Jurkat, Clone E6-1 (cell line): ENCODE measurements at regions not wholly inside any gene's neighbourhood (a gene's known extent, or its start where the extent isn't known, plus 50 kb on each side); places are given as distances from the start of the nearest gene placed in this dataset.
A peak's percentile ranks its signal among the peaks of the same experiment; 100 is the strongest.

Source experiments
- DNase-seq: peaks from one replicate; pipeline ENCODE4 v3.0.0-alpha.2; 2011; ENCODE audit warnings: low read depth, low spot score
- H3K4me3 ChIP-seq: 2 replicates; pipeline ENCODE4 v1.5.1; 2011; ENCODE audit warnings: mild to moderate bottlenecking, low read length, control low read depth, moderate library complexity

- DNase-seq: no peak
- no peak overlapping the region for H3K4me3 ChIP-seq
Measured at GRCh38 chr20:59455402-59456341, 148.7 kb upstream of the PHACTR3 start.

- no peak for DNase-seq
- no peak overlapping the region for H3K4me3 ChIP-seq
Measured at GRCh38 chr20:59456342-59457279, 147.7 kb upstream of the PHACTR3 start.

DNA sequence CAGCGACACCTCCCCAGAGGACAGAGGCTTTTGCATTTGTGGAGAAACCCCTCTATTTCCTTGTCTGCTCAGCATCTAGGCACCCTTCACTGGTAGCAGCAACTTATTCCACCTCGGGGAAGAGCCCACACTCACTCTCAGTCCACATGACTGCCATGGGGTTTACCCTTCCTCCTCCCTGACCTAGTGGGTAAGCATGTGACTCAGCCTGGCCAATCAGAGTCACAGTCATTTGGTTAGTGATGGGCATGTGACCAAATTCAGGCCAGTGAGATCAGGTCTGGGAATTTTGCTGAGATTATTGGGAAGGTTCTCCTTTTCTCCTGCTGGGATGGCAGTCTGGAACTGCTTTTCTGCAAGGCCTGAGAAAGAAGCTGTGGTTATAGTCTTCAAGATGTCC, 145.7 kb upstream of the PHACTR3 start:
- DNase-seq: no peak
- H3K4me3 ChIP-seq: no peak overlapping the region

- DNase-seq: no peak
- no peak overlapping the region for H3K4me3 ChIP-seq
Measured at GRCh38 chr20:59459586-59459985, 144.8 kb upstream of the PHACTR3 start.

DNA sequence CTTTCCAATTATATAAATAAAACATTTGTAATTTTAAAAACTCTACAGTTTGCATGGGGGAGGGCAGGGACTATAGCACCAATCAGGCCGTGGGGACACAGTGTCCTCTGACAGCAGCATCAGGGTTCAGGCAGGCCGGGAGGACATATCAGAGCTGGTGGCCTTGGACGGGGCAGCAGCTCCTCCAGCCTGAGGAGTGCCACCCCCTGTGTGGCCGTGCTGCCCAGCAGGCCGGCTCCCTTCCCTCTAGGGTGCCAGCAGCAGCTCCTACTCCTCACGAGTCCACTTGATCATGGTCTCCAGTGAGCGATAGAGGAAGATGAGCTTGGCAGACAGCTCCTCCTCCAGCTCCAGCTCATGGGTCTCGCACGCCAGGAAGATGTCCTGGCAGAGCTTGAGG, 144.0 kb upstream of the PHACTR3 start:
- no peak for DNase-seq
- no peak overlapping the region for H3K4me3 ChIP-seq

DNA sequence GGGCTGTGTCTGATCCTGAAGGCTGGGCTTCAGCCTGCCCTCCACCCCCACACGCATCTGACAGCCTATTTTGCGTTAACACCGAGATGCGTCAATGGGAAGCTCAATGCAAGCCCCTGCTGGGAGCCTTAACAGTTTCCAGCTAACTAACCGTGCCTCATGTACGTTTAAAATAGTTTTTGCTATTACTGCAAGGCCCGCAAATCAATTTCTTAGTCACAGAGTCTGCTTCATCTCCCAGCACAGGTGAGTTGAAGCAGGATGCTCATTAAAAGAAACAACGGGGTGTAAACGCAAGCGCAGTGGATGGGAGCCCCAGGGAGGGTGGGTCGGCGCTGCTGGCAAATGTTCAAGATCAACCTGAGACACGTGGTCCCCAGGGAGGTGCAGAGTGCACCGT, 142.8 kb upstream of the PHACTR3 start:
- no peak overlapping the region for H3K4me3 ChIP-seq
- no peak for DNase-seq

DNA sequence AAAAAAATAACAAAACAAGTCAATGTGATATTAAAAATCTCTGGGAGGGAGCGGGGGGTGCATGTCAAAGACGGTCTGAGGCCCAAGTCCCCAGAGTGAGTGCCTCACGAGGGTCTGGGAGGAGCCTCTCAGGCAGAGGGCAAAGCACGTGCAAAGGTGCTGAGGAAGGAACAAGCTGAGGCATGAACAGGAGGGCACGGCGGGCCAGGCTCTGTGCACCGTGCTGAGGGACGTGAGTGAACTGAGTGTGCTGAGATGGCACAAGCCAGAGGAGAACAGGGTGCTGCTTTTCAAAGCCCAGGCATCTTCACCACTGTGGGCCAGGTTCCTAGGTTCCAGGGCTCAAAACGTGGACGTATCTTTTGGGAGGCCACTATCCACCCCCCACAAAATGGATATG, 142.1 kb upstream of the PHACTR3 start:
- no peak for DNase-seq

DNA sequence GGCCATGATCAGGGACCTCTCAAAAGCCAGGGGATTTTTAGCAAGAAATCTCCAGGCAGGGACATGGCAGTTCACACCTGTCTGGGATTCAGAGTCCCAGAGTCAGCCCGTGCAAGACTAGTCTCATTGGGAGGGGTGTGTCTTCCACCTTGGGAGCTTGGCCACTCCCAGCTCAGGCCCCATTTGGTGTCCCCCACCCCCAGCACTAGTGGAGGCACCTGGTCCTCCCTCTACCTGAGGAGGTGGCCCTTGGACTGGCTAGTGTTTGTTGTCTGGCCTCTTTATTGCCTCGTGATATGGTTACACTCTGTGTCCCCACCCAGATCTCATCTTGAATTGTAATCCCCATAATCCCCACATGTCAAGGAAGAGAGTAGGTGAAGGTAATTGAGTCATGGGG, 140.8 kb upstream of the PHACTR3 start:
- H3K4me3 ChIP-seq: no peak overlapping the region
- DNase-seq: no peak

More for the DNA sequence above, 142.1 kb upstream of the PHACTR3 start:
- no peak overlapping the region for H3K4me3 ChIP-seq

- no peak for DNase-seq
- H3K4me3 ChIP-seq: no peak overlapping the region
Measured at GRCh38 chr20:59466107-59466815, 138.1 kb upstream of the PHACTR3 start.

GRCh38 chr20:59468831-59469230, 135.5 kb upstream of the PHACTR3 start:
- H3K4me3 ChIP-seq: no peak overlapping the region
- no peak for DNase-seq

- DNase-seq: no peak
Measured at GRCh38 chr20:59469267-59470252, 134.8 kb upstream of the PHACTR3 start.

DNA sequence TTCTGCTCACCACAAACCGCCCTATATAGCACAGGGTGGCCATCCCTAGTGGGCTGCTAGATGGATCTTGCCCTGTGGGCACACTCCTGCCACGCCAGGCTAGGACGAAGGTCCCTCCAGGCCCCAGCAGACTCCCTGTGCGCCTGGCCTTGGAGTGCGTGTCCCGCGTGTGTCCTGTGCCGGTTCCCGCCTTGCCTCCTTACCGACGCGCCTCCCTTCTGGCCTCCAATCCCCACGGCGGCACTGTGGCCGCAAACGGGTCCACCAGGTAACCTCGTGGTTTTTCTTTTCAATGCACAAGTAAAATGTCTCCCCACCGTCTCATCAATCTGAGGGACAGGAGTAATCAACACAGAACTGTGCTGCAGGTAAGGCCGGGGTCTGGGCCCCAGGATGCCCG, 133.8 kb upstream of the PHACTR3 start:
- no peak overlapping the region for H3K4me3 ChIP-seq
- DNase-seq: no peak

More at GRCh38 chr20:59469267-59470252, 134.8 kb upstream of the PHACTR3 start:
- H3K4me3 ChIP-seq: no peak overlapping the region

- no peak for DNase-seq
Measured at GRCh38 chr20:59471653-59472421, 132.5 kb upstream of the PHACTR3 start.

GRCh38 chr20:59473742-59474141, 130.6 kb upstream of the PHACTR3 start:
- no peak for DNase-seq
- H3K4me3 ChIP-seq: no peak overlapping the region

More at GRCh38 chr20:59471653-59472421, 132.5 kb upstream of the PHACTR3 start:
- no peak overlapping the region for H3K4me3 ChIP-seq

DNA sequence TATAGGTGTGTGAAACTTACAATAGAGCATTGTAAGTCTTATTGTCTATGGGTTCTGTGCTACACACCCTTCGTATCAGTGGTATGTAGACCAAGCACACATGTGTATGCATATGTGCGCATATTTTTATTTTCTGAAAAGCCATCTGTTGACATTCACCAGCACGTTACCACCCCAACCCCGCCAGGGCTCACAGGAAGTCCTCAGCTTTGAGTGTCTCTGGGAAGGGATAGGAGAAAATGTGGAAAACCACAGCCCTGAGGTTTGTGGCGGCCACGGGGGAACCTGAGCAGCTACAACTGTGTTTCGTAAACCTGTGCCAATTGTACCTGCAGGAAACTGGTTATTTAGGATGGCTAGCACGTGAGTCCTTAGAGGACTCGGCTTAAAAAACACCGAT, 123.3 kb upstream of the PHACTR3 start:
- DNase-seq: peak; percentile 30
- no peak overlapping the region for H3K4me3 ChIP-seq

DNA sequence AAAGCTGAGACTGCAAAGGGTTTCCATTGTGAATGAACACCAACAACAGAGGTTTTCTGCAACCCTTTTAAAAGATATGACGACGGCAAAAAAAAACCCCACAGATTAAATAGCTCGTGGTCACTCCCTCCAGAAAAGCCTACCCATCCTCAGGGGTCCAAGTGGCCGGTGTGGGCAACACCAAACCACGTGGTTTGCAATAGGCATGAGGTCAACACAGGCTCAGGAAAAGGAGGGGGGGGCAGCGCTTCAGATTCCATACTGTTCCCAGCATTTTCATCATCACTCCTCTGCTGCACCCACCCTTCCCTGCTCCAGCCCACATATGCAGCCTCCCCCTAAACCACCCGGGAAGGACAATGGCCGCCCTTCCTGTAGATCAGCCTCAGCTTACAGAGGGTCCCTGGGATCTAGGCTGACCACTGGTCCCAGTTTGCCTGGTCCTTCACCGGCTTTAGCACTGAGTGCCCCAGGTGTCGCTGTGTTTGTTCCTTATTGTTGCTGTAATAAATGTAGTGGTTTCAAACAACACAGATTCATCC, 122.8 kb upstream of the PHACTR3 start:
- no peak overlapping the region for H3K4me3 ChIP-seq
- no peak for DNase-seq
